ENCODE measurements at regions not wholly inside any gene's neighbourhood (a gene's known extent, or its start where the extent isn't known, plus 50 kb on each side); places are given as distances from the start of the nearest gene placed in this dataset.

DNA sequence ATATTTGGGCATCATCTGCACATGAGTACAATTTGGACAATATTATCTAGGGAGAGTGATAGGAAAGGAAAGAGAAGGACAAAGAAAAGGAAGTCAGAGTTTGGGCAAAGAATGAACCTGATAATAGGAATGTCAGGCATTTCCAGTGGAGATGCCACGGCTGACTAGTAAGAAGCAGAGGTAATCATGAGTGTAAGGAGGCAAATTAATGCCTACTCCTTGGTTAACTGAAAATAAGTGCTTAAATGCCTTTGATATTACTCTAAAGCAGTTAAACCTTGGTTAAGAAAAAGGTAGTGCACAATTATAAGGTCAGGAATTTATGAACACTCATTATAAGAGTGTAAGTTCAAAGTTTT lies 99.2 kb upstream of the DDIT4L start:
- no peak for TF ChIP-seq FOXA1 (IDR thresholded peaks at IDR 0.05)
- no peak for TF ChIP-seq BHLHE40 (IDR thresholded peaks at IDR 0.05; ENCODE audit: borderline replicate concordance)
- no peak for TF ChIP-seq NFRKB (IDR thresholded peaks at IDR 0.05)
- no peak for TF ChIP-seq CTBP1 (IDR thresholded peaks at IDR 0.05; ENCODE audit: borderline replicate concordance)
- no peak for TF ChIP-seq ELF4 (IDR thresholded peaks at IDR 0.05)
- TF ChIP-seq FOXM1 (IDR thresholded peaks at IDR 0.05; ENCODE audit: borderline replicate concordance) = no peak
- TF ChIP-seq SP1 (IDR thresholded peaks at IDR 0.05) = no peak
- TF ChIP-seq SUZ12 (IDR thresholded peaks at IDR 0.05) = no peak
- no peak for TF ChIP-seq L3MBTL2 (conservative IDR thresholded peaks at IDR 0.05)
- no peak for TF ChIP-seq ARNT (IDR thresholded peaks at IDR 0.05)
- no peak for TF ChIP-seq HDGF (IDR thresholded peaks at IDR 0.05; ENCODE audit: borderline replicate concordance)
- no peak for TF ChIP-seq FOXK2 (IDR thresholded peaks at IDR 0.05)
- TF ChIP-seq, protein P1, sequence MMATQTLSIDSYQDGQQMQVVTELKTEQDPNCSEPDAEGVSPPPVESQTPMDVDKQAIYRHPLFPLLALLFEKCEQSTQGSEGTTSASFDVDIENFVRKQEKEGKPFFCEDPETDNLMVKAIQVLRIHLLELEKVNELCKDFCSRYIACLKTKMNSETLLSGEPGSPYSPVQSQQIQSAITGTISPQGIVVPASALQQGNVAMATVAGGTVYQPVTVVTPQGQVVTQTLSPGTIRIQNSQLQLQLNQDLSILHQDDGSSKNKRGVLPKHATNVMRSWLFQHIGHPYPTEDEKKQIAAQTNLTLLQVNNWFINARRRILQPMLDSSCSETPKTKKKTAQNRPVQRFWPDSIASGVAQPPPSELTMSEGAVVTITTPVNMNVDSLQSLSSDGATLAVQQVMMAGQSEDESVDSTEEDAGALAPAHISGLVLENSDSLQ (IDR thresholded peaks at IDR 0.05) = no peak
